GM04503 (cell line): ENCODE measurements at regions not wholly inside any gene's neighbourhood (a gene's known extent, or its start where the extent isn't known, plus 50 kb on each side); places are given as distances from the start of the nearest gene placed in this dataset.

Experiments
- DNase-seq: peaks from one replicate; pipeline ENCODE4 v3.0.0-alpha.2; 2012; ENCODE audit warnings: low read depth

GRCh38 chr4:41390661-41391060 lies 133.9 kb downstream of the UCHL1 start:
- DNase-seq = no peak

GRCh38 chr4:41391271-41391670 lies 134.5 kb downstream of the UCHL1 start:
- no peak for DNase-seq

GRCh38 chr4:41394481-41394894 lies 137.8 kb downstream of the UCHL1 start:
- DNase-seq = no peak

- no peak for DNase-seq
These were observed 139.5 kb downstream of the UCHL1 start for GRCh38 chr4:41396214-41396613.

GRCh38 chr4:41396869-41397268 lies 140.1 kb downstream of the UCHL1 start:
- DNase-seq = no peak

GRCh38 chr4:41399231-41399630 lies 138.7 kb upstream of the LIMCH1 start:
- peak; percentile 20 for DNase-seq

GRCh38 chr4:41400296-41400695 lies 137.7 kb upstream of the LIMCH1 start:
- no peak for DNase-seq

GRCh38 chr4:41405464-41406112 lies 132.4 kb upstream of the LIMCH1 start:
- DNase-seq = no peak

- no peak for DNase-seq
These were observed 131.8 kb upstream of the LIMCH1 start for GRCh38 chr4:41406113-41406516.

- DNase-seq = no peak
These were observed 129.8 kb upstream of the LIMCH1 start for GRCh38 chr4:41408150-41408549.

- DNase-seq = no peak
These were observed 128.9 kb upstream of the LIMCH1 start for GRCh38 chr4:41408859-41409593.

- DNase-seq = no peak
These were observed 128.4 kb upstream of the LIMCH1 start for GRCh38 chr4:41409594-41409895.

- DNase-seq = no peak
These were observed 127.9 kb upstream of the LIMCH1 start for GRCh38 chr4:41410049-41410448.

GRCh38 chr4:41413670-41414411 lies 124.1 kb upstream of the LIMCH1 start:
- no peak for DNase-seq

GRCh38 chr4:41414412-41414779 lies 123.6 kb upstream of the LIMCH1 start:
- no peak for DNase-seq

GRCh38 chr4:41418444-41418843 lies 119.5 kb upstream of the LIMCH1 start:
- DNase-seq = peak; percentile 82

- no peak for DNase-seq
These were observed 117.4 kb upstream of the LIMCH1 start for GRCh38 chr4:41420541-41420940.

- no peak for DNase-seq
These were observed 114.8 kb upstream of the LIMCH1 start for GRCh38 chr4:41423117-41423516.

- DNase-seq = no peak
These were observed 113.4 kb upstream of the LIMCH1 start for GRCh38 chr4:41424522-41424921.

GRCh38 chr4:41425650-41426049 lies 112.3 kb upstream of the LIMCH1 start:
- no peak for DNase-seq

- DNase-seq = no peak
These were observed 111.4 kb upstream of the LIMCH1 start for GRCh38 chr4:41426539-41426938.

GRCh38 chr4:41427306-41427882 lies 110.6 kb upstream of the LIMCH1 start:
- DNase-seq = no peak
